GM20000 (cell line): ENCODE measurements at regions not wholly inside any gene's neighbourhood (a gene's known extent, or its start where the extent isn't known, plus 50 kb on each side); places are given as distances from the start of the nearest gene placed in this dataset.

Source experiments
- DNase-seq: peaks from one replicate; pipeline ENCODE4 v3.0.0; 2012; ENCODE audit warnings: low spot score
- TF ChIP-seq, protein P1 (sequence below): IDR thresholded peaks from 2 replicates; pipeline ENCODE4 v1.5.1; 2012; ENCODE audit warnings: mild to moderate bottlenecking, control low read depth; ENCODE audit errors: extremely low read depth, missing control alignments

DNA sequence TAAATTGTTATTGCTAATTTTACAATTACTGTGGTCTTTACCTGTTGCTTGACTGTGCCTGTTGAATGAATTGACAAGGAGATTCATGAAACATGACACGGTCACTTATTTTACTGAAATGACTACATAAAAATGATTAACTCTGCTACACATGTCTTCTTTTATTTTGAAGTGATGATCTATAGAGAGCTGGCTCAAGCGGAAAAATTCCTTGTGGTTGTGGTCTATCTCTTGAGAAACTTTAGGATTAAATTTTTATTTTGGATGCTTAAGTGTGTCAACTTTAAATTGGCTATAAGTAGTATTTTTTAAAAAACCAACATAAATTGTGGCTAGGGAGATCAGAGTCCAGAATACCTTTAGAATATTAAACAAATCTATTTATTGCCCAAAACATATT, 131.8 kb upstream of the PITX2 start:
- DNase-seq, result no peak
- TF ChIP-seq, protein P1, sequence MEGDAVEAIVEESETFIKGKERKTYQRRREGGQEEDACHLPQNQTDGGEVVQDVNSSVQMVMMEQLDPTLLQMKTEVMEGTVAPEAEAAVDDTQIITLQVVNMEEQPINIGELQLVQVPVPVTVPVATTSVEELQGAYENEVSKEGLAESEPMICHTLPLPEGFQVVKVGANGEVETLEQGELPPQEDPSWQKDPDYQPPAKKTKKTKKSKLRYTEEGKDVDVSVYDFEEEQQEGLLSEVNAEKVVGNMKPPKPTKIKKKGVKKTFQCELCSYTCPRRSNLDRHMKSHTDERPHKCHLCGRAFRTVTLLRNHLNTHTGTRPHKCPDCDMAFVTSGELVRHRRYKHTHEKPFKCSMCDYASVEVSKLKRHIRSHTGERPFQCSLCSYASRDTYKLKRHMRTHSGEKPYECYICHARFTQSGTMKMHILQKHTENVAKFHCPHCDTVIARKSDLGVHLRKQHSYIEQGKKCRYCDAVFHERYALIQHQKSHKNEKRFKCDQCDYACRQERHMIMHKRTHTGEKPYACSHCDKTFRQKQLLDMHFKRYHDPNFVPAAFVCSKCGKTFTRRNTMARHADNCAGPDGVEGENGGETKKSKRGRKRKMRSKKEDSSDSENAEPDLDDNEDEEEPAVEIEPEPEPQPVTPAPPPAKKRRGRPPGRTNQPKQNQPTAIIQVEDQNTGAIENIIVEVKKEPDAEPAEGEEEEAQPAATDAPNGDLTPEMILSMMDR, result no peak

DNA sequence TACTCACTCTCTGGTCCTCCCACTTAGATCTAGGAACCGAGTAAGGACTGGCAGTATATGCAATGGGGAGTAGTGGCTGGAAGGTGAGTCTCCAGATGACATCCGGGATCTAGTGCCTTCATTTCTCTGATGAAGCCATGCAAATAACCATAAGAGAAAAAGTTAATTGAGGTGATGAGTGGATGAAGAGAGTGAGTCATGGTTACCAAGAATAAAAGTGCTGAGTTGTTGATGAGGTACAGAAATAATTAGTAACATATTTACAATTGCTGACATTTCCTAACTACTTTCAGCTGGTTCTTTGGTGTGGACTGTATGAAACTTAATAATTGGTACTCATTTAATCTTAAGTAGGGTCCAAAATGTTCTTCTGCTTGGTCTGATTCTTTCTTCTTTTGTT, 146.7 kb upstream of the PITX2 start:
- DNase-seq, result no peak
- TF ChIP-seq, protein P1, result no peak

DNA sequence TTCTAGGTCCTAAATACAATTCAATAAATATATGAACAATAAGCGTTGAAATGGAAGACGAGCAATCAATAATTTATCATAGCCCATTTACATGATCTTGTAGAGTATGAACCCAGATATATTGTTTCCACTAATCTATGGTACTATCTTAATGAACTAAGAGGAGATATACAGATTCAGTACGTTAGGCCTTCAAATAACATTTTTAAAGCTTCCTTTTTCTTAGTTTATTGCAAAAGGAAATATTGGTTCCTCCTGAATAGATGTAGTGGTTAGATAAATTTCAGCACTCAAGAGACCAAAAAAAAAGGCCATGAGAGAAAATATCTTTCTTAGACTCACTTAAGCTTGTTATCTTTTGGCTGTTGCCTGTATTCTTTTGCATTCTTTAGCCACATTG, 147.5 kb upstream of the PITX2 start:
- TF ChIP-seq, protein P1, result no peak
- DNase-seq, result no peak

DNA sequence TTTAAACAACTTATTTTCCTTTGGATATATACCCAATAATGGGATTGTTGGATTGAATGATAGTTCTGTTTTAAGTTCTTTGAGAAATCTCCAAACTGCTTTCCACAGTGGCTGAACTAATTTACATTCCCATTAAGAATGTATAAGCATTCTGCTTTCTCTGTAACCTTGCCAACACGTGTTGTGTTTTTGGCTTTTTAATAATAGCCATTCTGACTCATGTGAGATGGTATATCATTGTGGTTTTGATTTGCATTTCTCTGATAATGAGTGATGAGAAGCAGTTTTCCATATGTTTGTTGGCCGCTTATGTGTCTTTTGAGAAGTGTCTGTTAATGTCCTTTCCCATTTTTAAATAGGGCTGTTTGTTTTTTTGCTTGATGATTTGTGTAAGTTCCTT, 155.6 kb upstream of the PITX2 start:
- DNase-seq, result no peak
- TF ChIP-seq, protein P1, result no peak

DNA sequence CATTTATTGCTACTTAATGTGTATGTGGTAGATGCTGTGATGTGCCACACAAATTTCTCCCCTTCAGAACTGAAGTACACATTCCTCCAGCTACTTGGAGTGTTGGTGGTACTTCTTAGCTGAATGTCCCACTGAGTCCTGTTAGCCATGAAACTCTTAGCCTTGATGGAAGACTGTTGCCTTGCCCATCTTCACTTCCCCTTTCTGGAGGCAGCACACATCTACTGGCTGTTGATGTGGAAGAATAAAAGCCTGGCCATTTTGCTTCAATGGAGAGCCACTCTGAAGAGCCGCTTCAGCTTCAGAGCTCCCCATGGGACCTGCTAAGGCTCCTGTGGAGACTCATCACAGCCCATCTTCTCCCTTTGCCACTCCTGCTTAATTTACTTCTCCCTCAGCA, 157.7 kb upstream of the PITX2 start:
- DNase-seq, result no peak
- TF ChIP-seq, protein P1, result no peak

DNA sequence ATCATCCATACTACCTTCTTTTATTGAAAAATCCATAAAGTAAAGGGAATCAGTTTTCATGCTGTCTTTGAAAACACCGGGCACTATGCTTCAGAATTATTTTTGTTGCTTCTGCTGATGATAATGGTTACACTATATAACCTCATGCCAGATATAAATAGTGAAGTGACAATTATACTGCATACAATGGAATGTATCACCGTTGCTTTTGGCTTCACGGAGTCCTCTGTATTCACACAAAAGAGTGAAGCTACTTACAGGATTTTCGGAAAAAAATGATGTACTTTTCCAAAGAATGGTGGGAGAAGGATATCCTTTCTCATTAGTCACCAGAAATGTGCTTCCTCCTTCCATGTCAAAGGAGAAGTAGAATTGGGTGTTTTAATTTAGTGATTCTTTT, 159.1 kb upstream of the PITX2 start:
- no peak for DNase-seq
- TF ChIP-seq, protein P1, result no peak

DNA sequence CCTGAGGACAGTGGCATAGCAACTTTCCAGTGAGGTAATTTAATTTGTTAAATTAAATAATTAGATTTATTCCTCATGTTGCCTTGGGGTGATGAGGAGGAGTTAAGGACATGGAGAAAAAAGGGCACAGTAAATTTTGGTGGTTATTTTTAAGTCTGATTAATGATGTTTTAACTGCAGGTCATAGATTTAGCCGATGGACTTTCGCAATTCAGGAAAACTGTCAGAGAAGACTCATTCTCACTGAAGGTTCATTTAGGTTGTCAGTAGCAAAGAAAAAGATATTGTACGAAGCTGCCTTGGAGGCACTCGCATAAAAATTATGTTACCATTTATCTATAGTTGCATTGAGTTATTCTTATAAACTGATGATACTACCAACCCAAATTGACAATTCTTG, 164.2 kb upstream of the PITX2 start:
- TF ChIP-seq, protein P1, result no peak
- DNase-seq, result no peak
